RPMI7951 (cell line): ENCODE measurements at regions not wholly inside any gene's neighbourhood (a gene's known extent, or its start where the extent isn't known, plus 50 kb on each side); places are given as distances from the start of the nearest gene placed in this dataset.

Source experiments
- DNase-seq: peaks from one replicate; pipeline ENCODE4 v3.0.0-alpha.2; 2012; ENCODE audit warnings: low read depth

DNA sequence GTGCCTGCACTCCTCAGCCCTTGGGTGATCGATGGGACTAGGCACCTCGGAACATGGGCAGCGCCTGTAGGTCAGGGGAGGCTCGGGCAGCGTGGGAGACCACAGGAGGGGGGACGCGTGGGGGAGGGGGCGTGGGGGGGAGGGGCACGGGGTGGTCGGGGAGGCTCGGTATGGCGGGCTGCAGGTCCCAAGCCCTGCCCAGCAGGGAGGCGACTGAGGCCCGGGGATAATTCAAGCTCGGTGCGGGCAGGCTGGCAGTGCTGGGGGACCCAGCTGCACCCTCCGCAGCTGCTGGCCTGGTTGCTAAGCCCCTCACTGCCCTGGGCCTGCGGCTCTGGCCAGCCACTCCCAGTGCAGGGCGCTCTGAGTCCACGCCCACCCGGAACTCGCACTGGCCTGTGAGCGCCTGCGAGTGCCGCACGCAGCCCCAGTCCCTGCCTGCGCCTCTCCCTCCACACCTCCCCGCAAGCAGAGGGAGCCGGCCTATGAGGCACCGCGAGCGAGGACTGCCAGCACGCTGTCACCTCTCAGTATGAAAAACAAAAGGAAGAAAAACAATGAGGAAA, 1698.3 kb upstream of the RAG2 start:
- no peak for DNase-seq

DNA sequence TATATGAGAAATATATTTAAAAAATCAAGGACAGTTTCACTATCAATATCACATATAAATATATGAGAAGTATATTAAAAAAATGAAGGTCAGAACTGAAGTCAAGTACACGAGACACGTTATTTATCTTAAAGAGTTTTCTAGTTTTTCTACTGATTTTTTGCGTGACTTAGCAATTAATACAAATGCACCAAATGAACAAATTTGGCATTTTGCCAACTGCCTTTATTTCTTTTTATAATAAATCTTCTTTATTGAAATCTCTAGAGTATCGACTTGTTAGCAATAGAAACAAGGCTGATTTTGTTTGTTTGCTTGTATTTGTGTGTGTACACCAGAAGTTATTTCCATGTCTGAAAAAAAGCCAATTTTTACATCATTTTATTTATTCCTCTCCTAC, 1684.7 kb upstream of the RAG2 start:
- DNase-seq, result no peak

DNA sequence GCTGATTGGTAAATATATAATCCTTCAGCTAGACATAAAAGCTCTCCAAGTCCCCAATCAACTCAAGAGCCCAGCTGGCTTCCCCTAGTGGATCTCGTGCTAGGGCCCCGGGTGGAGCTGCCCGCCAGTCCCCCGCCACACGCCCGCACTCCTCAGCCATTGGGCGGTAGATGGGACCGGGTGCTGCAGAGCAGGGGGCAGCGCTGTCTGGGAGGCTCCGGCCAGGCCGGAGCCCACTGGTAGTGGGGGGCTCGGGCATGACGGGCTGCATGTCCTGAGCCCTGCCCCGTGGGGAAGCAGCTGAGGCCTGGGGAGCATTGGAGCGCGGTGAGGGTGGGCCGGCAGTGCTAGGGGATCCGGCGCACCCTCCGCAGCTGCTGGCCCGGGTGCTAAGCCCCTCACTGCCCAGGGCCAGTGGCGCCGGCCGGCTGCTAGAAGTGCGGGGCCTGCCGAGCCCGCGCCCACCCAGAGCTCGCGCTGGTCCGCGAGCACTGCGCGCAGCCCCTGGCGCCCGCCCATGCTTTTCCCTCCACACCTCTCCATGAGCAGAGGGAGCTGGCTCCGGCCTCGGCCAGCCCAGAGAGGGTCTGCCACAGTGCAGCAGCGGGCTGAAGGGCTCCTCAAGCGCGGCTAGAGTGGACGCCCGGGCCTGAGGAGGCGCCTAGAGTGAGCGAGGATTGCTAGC, 1680.6 kb upstream of the RAG2 start:
- DNase-seq, result no peak

DNA sequence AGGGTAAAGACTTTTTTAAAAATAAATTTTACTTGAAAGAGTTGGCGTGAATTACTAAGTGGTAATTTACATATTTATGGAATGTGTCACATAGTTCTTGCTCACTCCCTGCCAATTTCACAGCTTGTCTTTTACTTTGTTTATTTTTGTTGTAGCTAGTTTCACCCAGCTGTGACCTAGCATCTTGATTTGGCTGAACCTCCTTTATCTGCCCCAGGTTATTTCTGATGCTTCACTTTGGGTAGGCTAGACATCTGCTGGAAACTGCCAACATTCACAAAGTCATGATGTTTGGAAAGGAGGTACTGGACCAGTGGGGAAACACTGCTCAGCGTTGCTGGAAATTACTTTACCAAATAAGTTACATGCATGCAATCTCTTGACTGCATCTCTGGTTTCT, 1676.0 kb upstream of the RAG2 start:
- peak; percentile 5 for DNase-seq

DNA sequence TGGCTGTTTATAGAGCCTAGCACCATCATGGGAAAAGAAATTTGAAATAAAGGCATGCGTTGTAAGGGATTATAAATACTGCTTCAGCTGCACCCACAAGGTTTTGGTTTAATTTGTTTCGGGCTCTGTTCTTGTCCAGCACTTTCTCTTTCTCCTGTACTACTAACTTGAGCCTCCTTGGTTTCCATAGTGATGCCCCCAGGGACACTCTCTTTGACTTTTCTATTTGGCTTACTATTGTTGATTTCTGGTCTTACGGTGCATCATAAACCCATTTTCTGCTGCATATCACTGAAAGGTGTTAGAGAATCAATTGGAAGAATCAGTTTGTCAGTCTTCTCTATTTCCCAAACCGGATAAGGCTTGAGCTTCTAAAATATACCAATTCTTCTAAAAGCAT, 1674.3 kb upstream of the RAG2 start:
- DNase-seq, result no peak

DNA sequence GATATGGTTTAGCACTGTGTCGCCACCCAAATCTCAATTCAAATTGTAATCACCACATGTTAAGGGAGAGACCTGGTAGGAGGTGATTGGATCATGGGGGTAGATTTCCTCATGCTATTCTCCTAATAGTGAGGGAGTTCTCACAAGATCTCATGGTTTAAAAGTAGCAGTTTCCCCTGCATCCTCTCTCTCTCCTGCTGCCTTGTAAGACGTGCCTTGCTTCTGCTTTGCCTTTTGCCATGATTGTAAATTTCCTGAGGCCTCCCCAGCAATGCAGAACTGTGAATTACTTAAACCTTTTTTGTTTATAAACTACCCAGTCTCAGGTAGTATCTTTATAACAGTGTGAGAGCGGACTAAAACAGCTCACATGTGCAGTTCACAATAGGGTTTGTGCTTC, 1668.7 kb upstream of the RAG2 start:
- DNase-seq, result no peak

DNA sequence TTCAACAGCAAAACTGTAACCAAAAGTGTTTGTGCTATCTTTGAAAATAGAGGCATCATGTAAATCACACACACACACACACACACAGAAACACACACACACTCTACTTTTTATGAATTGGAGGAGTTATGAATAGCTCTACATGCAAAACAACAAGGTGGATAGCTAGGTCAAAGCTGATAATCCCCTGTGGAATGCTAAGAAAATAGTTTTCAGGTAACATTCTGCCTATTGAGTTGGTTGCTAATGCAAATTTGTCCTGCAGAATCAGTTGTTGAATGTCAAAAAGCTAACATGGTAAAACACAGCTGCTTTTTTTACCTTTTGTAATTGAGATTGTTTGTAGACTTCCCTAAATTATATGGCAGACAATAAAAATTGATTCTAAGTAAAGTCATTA, 1658.4 kb upstream of the RAG2 start:
- DNase-seq, result no peak

DNA sequence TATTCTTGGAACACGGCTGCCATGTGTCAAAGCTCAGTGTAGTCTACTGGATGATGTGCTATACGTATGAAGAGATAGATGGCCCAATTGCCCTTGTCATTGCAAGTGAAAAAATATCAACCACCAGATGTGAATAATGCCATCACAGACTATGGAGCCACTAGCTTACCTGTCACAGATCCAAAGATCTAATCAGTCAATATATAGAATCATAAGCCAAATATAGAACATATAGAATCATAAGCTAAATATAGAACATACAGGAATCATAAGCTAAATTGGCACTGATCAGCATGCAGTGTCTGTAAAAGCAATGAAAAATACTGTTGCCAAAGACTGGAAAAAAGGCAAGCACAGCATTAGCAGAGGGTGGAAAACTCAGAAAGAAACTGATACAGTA, 1656.9 kb upstream of the RAG2 start:
- no peak for DNase-seq

DNA sequence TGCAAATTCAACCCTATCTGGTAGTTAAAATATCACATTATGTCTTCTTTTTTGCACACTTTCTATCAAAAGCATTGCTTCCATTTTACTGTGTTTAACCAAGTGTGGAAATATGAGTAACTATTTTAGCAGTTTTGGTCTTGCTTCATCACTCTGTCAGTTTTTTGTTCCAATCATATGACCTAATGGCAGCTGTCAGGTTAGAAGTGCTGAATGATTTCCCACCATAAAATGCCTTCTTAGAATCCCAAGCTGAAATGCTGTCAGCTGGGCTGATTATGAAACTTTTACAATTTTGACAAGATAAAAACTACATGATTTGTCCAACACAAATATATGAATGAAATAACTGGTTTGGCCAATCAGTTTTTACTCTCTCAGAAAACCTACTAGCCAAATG, 1654.6 kb upstream of the RAG2 start:
- DNase-seq, result no peak

DNA sequence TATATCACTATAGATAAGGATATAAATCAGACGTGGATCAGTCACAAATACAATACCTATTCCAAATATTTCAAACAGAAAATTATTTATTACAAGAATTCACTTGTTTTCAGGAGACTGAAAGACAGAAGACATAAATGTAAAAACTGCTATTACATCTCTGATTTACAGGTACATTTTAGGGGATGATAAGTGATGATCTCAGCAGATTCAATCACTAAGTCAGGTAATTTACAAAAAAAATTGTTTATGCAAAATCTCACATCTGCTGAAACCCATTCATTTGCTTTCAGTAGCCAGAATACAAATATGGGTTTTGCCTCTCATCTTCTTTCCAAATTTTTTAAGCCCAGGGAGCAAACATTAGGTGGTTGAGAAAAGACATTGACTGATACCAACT, 1648.4 kb upstream of the RAG2 start:
- no peak for DNase-seq

DNA sequence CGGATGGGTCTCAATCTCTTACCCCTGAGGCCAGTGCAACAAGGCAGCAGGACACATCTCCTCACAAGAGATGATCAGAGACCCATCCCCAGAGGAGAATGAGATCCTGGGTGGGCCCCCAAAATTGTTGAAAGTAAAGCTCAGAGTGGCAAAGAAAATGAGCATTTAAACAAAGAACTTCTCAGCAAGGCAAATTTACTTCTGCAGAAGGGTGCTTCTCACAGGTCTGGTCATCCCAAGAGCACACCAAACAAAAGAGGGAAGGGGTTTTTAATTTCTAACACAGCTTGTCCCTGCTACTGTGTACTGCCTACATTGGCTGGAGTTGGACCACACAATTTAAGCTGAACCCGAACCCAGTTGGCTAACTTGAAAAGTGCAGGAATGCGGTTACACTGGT, 1628.6 kb upstream of the RAG2 start:
- DNase-seq, result no peak

DNA sequence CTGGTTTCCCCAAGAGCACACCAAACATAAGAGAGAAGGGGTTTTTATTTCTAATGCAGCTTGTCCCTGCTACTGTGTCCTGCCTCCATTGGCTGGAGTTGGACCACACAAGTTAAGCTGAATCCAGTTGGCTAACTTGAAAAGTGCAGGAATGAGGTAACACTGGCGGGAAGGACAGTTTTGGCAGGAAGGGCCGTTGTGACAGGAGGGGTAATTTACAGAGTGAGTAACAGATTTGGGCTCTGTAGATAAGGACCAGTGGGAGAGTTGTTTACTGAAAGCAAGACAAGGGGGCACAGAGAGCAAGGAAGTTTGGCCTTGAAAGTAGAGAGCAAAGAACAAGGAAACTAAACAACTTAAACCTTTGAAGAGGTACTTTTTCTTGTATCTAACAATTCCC, 1623.3 kb upstream of the RAG2 start:
- no peak for DNase-seq

DNA sequence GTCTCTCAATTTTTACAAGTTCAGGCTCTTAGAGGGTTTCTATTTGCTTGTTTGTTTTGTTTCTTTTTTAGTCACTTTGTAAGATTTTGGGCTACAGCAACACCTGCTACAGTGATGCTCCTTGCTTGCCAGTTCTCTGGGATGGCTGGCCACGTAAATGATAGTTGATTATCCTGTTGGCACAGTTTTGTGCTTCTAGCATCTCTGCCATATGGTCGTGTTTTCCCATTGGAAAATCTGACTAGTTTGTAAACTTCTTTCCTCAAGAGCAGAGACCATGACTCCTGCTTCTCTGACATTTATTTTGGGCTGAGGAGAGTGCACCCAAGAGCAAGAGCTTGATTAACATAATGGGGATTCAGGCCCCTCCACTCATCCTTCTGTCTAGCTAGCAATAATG, 1621.6 kb upstream of the RAG2 start:
- DNase-seq, result no peak

DNA sequence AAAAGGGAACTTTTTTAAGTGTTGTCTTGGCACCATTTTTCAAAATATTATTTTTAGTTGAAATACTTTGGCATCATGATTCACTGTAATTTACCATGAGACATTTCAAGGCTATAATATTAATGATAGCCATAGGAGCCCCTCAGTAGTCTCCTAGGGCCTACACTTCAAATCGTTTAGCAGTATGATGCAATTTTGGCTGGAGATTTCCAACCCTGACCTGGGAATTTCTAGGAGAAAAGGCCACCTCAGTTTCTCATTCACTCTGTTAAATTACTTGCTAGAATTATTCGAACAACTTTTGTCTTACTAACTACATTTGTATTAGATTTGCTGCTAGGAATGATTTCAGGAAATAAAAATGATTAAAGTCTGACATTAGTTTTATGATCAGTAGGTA, 1610.9 kb upstream of the RAG2 start:
- no peak for DNase-seq

DNA sequence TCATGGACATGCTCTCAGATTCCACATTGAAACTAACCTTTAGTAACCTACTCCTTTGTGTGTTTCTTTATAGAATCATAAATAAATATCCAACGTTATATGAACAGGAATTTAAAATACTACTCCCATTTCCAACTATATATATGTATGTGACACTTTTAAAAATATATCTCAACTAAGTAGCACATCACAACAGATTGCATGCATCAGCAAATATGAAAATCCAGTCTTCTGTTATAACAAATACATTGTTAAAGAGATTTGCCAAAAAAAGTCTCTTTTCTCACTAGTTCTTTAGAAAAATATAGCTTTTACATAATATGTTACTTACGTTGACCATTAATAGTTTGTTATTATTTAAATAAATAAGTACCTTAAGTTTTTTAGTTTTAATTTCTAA, 1608.6 kb upstream of the RAG2 start:
- DNase-seq, result no peak

DNA sequence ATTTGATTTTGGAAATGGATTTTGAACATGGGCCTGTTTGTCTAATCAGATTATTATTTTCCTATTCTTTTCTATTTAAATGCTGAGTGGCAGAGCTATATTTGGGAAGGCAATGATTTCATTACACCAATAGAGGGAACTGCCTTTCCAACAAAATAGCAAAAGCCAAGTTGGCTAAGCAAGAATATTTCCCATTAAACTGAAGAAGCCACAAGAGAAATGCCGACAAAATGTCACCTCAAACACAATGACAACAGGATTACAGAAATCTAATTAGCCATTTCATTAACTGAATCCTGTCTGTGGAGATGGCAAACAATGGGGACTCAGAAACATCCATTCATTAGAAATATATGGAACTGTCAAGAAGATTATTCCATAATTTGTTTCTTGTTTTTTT, 1593.1 kb upstream of the RAG2 start:
- DNase-seq, result no peak

DNA sequence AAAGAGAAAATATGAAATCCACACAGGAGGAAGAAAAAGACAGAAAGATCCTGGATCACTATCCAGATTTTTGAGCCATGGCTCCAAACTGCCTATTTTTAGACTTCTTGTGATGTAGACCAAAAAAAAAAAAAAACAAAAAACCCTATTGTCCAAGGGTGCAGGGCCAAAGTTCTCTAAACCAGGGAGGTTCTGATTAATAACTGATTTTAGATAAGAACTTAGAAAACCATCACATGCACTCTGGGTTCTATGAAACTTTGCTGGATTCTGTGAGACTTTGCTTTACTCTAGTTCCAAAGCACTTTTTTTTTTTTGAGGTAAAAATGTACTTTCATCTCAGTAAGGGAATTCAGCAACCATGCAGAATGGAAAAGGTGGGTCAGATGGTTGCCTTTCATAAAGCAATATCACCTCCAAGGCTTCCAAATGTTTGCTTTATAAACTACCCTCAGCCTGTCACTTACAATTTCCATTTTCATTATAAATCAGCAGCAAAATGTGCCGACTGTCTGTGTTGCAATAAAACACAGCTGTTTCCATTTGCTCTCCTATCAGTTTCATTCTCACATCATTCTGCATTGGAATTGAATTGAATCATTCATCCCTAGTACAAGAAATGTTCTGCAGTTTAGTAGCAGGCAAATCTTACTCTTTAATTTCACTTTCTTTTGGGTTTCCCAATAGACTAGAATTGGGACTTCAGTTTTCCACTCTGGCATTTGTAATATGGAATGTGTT, 1584.3 kb upstream of the RAG2 start:
- DNase-seq, result no peak

DNA sequence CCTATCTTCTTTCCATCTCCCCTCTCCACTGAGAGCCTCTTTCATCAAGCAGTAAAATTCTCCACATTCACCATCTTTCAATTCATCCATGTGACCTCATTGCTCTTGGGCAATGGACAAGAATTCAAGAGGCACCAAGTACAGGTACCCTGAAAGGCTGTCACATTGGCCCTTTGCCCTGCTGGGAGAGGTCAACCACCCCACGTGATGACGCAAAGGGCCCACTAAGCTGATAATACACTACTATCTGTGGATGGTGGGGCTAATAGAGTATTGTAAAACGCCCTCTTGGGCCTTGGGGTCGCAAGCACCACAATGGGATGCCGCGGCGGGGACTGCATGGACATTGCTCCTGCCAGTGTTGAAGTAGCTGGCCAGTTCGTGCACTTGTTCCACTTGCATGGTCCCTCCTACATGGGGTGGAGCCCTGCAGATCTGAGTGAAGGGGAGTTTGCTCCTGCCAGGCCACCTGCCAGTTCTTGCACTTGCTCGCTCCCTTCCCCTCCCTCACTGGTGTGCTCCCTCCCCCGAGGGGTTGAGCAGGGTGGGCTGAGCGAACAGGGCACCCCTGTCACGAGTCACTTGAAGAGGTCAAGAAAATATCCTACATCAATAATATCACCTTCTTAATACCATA, 1578.8 kb upstream of the RAG2 start:
- DNase-seq, result no peak

DNA sequence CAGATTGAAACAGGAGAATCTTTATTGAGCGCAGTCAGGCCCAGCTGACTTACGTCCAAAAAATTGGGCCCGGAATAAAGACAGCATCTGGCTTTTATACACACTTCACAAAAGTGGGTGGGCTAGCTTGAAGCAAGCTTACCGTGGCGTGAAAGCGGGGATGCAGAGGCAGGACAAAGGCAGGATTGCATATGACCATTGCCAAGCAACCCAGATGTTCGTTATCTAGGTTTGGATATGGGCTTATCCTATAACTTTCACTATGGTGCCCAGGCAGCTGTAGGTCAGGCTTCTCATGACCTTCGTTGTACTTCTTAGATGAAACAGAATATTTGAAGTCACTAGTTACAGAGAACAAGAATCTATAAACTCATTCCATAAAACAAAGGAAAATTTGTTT, 1575.6 kb upstream of the RAG2 start:
- no peak for DNase-seq

DNA sequence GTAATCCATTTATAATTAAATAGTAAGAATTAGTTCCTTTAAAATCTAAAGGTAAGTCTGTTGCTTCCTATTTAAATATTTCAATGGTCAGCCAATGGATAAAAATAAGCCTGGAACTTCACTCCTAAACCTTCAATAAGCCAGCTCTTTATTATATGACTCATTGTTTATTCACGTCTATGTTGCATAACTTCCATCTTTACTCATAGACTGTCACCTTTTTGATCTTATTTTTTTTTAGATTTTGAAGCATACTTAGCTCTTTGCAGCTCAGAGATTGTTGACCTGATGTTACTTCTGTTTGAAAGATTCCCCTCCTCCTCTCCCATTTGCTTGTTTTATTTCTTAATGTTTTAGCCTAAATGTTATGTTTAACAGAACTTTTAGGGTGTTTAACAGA, 1571.2 kb upstream of the RAG2 start:
- DNase-seq, result peak; percentile 21

DNA sequence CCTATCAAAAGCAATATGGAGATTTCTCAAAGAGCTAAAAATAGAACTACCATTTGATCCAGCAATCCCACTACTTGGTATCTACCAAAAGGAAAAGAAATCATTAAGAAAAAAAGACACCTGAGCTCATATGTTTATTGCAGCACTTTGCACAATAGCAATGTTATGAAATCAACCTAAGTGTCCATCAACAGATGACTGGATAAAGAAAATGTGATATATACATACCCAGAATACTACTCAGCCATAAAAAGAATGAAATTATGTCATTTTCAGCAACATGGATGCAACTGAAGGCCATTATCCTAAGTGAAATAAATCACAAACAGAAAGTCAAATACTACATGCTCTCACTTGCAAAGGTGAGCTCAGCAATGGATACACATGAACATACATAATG, 1565.5 kb upstream of the RAG2 start:
- no peak for DNase-seq

DNA sequence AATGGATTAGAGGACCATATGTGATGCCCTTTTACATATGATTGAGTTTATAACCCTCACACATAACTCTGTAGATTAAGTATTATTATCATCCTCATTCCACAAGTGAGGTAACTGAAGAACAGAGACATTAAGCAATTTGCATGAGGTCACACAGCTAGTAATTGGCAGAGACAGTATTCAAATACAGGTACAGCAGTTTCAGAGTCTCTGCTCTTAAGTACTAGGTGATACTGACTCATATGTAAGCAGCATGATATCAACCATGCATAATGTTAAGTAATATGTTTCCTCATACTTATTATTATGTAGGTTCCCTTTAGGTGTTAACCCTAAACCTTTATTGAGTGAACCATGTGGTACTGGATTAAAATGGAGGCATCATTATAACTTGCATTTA, 1562.4 kb upstream of the RAG2 start:
- DNase-seq, result no peak

DNA sequence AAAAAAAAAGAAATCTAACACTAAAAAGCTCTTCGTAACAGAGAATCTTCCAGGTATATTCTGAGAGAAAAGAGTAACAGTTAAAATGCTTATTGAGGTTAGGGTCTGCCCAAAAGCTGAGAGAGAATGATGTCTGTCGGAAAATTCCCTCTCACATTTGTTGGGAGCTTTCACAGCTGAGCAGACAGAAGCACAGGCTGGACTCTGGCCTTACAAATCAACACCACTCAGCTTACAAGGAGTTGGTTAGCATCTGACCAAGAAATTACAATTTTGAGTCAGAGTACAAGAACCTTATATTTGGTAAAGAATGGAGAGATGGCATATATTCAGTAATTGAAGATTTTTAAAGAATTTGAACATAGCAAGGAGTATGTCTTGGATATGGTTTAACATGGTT, 1561.0 kb upstream of the RAG2 start:
- no peak for DNase-seq
